Suprapubic skin (tissue), 3 donors: ENCODE measurements at regions not wholly inside any gene's neighbourhood (a gene's known extent, or its start where the extent isn't known, plus 50 kb on each side); places are given as distances from the start of the nearest gene placed in this dataset.

Experiments used
- CTCF ChIP-seq, 2 donors: fragments of 200-600 bp in 1 of 2; fragments of 450-650 bp in 1 of 2; sonication (generic) in 1 of 2; IDR thresholded peaks; one replicate each; pipeline ENCODE4 v1.5.1; 2016 to 2019; ENCODE audit warnings: antibody characterized with exemption in 2 of 2, mild to moderate bottlenecking in 1 of 2, moderate library complexity in 1 of 2
- POLR2AphosphoS5 ChIP-seq, 3 donors: sonication (generic); formaldehyde crosslinking; IDR thresholded peaks; one replicate each; pipeline ENCODE4 v1.6.1; 2017; ENCODE audit warnings: antibody characterized with exemption in 3 of 3

- TF ChIP-seq CTCF (IDR thresholded peaks at IDR 0.05): no peak
- no peak for TF ChIP-seq POLR2AphosphoS5 (IDR thresholded peaks at IDR 0.05)
These were observed 131.7 kb upstream of the PRSS58 start for GRCh38 chr7:142389544-142389943.
